ENCODE measurements at regions not wholly inside any gene's neighbourhood (a gene's known extent, or its start where the extent isn't known, plus 50 kb on each side); places are given as distances from the start of the nearest gene placed in this dataset.

DNA sequence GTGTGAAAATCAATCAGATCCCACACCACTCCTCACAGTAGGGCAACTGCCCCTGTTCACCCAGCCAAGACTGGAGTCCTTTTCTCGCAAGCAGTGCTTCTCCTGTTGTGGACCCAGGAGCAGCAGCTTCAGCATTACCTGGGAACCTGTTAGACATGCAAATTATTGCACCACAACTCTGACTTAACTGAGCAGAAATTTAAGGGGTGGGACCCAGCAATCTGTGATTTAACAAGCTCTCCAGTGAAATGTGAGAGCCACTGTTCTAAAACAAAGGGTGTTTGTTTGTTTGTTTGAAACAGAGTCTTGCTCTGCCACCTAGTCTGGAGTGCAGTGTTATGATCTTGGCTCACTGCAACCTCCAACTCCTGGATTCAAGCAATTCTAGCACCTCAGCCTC is 591.4 kb downstream of the SOX6 start:
- Mint-ChIP-seq H3K27ac (no peak overlapping the region), H3K4me1 (no peaks in the 10 kb centered on the region), H3K4me3 (no peak overlapping the region), H3K9me3 (peaks cover 0 to 5% (median 2%) of the 10 kb centered on the region in 6 donors), H3K27me3 (ENCODE audit: low read depth in 3 of 3) (no peaks in the 10 kb centered on the region), H3K36me3 (no peaks in the 10 kb centered on the region)
- no peak for DNase-seq

DNA sequence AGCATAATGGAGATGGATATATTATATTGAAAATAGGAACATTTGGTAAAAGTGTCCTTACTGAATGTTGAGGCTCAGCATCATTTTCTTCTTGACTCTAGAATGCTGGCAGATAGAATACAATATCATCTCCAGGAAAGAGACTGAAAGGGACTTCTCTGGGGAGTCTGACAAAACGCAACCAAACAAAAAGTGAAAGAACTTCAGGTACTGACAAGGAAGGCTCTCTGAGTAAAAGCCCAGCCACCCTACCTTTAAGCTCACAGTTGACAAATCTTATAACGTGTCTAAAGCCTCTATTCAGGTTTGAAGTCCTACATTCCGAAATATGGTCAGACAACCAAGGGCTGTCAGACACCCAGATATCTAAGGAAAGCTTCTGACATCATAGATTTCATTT is 590.8 kb downstream of the SOX6 start:
- Mint-ChIP-seq H3K27me3 (ENCODE audit: low read depth in 3 of 3) (no peaks in the 10 kb centered on the region), H3K36me3 (no peaks in the 10 kb centered on the region), H3K4me3 (no peak overlapping the region), H3K9me3 (peaks cover 0 to 5% (median 0%) of the 10 kb centered on the region in 6 donors), H3K4me1 (no peaks in the 10 kb centered on the region), H3K27ac (no peak overlapping the region)
- DNase-seq, result no peak

DNA sequence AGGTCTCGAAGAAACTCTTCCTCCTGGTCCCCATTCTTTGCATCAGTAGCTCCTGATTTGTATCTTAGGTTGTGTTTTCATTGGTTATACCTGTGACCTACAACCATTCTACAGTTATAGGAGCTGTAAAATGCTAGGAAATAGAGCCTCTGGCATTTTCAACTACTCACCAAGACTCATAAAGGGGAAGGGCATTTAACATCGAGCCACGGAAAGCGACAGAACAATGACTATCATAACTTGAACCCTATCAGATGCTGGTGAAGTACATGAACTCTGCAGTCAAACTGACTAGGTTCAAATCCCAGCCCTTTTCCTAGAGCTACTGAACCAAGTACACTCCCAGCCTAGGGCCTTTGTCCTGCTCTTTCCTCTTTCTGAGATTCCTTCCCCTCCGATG is 588.0 kb downstream of the SOX6 start:
- no peaks in the 10 kb centered on the region for H3K4me1 Mint-ChIP-seq
- H3K36me3 Mint-ChIP-seq, result no peaks in the 10 kb centered on the region
- H3K4me3 Mint-ChIP-seq, result no peak overlapping the region
- no peak overlapping the region for H3K27ac Mint-ChIP-seq
- H3K27me3 Mint-ChIP-seq (ENCODE audit: low read depth in 3 of 3), result peaks cover 0 to 1% (median 0%) of the 10 kb centered on the region in 3 donors
- peaks cover 0 to 5% (median 0%) of the 10 kb centered on the region in 6 donors for H3K9me3 Mint-ChIP-seq
- no peak for DNase-seq

DNA sequence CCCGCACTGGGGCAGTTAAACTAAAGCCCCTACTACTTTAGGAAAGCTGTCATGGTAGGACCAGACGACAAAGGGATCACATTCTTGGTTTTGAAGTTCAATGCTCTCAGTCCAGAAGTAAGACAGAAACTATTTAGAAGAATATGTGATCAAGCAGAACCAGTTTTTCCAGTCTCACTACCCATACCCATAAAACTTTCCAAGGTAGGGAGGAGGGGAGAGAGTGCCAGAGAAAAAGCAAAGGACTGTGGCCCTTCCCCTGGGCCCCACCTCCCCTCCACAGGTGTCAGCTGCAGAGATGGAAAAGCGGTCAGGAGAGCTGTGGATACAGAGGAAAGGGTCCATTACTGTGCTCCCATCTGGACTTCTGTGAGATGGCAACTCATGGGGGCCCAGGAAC is 587.1 kb downstream of the SOX6 start:
- H3K27me3 Mint-ChIP-seq (ENCODE audit: low read depth in 3 of 3), result peaks cover 0 to 1% (median 0%) of the 10 kb centered on the region in 3 donors

DNA sequence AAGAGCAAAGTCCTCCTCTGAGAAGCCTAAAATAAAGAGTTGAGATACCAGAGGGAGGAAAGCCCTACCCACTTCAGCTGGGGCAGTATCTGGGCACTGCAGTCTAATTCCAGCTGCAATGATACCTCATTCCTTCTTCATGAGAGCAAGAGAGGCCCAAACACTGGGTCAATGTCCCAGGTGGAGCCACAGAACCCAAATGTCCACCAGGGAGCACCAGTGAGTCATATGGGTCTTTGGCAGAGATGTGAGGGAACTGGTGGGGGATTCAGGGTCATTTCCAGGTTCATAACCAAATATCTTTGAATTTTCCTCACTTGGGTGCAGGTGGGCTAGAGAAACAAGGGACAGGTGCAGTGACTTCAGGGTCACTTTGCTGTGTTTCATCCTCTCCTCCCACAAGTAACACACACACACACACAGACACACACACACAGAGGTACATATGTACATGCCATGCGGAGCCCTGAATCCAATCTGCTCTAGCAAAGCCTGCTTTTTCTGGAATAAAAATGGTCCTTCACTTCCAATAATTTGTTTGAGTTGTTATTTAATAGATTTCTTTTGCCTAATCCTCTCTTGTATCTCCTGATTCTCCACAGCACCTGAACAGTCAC is 585.4 kb downstream of the SOX6 start:
- Mint-ChIP-seq H3K9me3 (peaks cover 0 to 2% (median 0%) of the 10 kb centered on the region in 6 donors), H3K36me3 (no peaks in the 10 kb centered on the region), H3K27ac (no peak overlapping the region), H3K4me3 (no peak overlapping the region), H3K4me1 (no peaks in the 10 kb centered on the region), H3K27me3 (ENCODE audit: low read depth in 3 of 3) (peaks cover 0 to 1% (median 0%) of the 10 kb centered on the region in 3 donors)
- no peak for DNase-seq

More for the DNA sequence above, 587.1 kb downstream of the SOX6 start:
- Mint-ChIP-seq H3K4me3 (no peak overlapping the region), H3K4me1 (no peaks in the 10 kb centered on the region), H3K27ac (no peak overlapping the region), H3K9me3 (peaks cover 0 to 5% (median 0%) of the 10 kb centered on the region in 6 donors), H3K36me3 (no peaks in the 10 kb centered on the region)
- DNase-seq, result no peak

DNA sequence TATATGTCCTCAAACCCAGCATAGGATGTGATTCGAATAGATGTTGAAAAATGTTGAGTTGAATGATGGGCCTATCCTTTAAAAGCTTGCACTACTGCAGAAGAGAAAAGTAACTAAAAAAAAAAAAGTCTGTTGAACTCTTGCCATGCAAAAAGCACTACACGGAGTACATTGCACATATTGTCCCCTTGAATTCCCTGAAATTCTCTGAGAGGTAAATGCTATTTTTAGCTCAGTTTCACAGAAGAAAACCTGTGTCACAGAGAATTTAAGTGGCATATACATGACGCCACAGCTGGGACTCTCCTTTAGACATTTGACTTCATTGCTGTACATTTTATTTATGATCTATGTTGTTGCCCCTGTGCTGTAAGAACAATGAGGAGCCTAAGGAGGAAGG is 583.8 kb downstream of the SOX6 start:
- Mint-ChIP-seq H3K27ac (no peak overlapping the region), H3K4me1 (no peaks in the 10 kb centered on the region), H3K27me3 (ENCODE audit: low read depth in 3 of 3) (peaks cover 0 to 1% (median 0%) of the 10 kb centered on the region in 3 donors), H3K4me3 (no peak overlapping the region), H3K36me3 (no peaks in the 10 kb centered on the region), H3K9me3 (peaks cover 0 to 2% (median 0%) of the 10 kb centered on the region in 6 donors)
- DNase-seq, result no peak

DNA sequence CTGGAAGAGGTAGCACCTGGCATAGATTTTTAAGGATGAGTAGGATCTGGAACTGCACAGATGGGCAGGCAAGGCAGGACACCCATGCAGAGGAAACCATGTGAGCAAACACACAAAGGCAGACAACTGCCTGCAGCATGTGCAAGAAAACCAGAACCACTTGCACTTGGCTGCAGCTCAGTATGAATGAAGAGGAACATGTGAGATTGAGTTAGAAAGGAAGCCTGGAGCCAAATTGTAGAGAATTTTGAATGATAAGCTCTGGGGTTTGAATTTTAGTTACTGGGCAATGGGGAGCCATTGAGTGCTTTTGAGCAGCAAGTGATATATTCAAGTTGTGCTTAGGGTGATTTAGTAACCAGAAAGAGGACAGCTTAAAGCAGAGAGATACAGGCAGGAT is 583.4 kb downstream of the SOX6 start:
- H3K27ac Mint-ChIP-seq, result no peak overlapping the region
- peaks cover 0 to 2% (median 0%) of the 10 kb centered on the region in 6 donors for H3K9me3 Mint-ChIP-seq
- H3K36me3 Mint-ChIP-seq, result no peaks in the 10 kb centered on the region
- peaks cover 0 to 1% (median 0%) of the 10 kb centered on the region in 3 donors for H3K27me3 Mint-ChIP-seq (ENCODE audit: low read depth in 3 of 3)
- H3K4me1 Mint-ChIP-seq, result no peaks in the 10 kb centered on the region
- no peak overlapping the region for H3K4me3 Mint-ChIP-seq
- no peak for DNase-seq

DNA sequence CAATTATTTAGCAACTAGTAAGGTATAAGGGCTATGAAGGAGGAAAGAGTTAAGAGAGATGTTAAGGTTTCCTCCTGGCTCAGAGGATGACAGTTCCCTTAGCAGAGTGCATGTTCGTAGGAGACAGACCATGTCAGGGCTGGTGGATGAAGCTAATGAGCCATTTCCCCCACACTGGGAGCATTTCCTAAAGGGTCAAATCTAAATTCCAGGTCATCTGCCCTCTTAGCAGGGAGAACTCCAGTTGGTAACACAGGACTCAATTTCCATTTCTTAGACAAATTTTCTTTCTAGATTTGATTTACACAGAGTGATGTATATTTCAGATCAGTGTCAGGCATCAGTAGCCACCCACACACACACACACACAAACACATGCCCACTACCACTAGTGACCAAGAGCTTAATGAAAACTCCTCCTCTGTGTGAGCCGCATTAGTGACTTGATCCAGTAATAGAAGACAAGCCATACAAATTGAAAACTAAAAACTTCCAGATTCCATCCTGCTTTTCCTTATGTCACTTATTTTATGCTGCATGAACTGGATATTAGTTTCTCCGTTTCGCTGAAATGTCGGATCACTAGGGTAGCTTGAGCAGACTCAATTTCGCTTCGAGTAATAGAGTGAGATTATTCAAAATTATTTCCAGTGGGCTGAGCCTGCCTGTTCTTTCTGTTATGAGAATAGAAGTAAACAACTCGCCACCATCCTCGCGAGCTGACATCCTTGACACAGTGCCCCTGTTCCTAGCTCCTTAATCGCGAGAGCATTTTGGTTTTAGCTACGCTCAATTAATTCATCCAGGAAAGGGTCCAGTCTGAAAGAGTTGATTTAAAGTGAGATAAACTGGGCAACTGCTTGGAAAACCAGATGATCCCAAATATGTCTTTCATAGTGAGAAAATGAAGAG is 582.6 kb downstream of the SOX6 start:
- H3K4me3 Mint-ChIP-seq, result no peak overlapping the region
- no peak for DNase-seq
- no peaks in the 10 kb centered on the region for H3K4me1 Mint-ChIP-seq
- H3K9me3 Mint-ChIP-seq, result peaks cover 0 to 2% (median 0%) of the 10 kb centered on the region in 6 donors
- peaks cover 0 to 1% (median 0%) of the 10 kb centered on the region in 3 donors for H3K27me3 Mint-ChIP-seq (ENCODE audit: low read depth in 3 of 3)
- no peak overlapping the region for H3K27ac Mint-ChIP-seq
- H3K36me3 Mint-ChIP-seq, result no peaks in the 10 kb centered on the region

DNA sequence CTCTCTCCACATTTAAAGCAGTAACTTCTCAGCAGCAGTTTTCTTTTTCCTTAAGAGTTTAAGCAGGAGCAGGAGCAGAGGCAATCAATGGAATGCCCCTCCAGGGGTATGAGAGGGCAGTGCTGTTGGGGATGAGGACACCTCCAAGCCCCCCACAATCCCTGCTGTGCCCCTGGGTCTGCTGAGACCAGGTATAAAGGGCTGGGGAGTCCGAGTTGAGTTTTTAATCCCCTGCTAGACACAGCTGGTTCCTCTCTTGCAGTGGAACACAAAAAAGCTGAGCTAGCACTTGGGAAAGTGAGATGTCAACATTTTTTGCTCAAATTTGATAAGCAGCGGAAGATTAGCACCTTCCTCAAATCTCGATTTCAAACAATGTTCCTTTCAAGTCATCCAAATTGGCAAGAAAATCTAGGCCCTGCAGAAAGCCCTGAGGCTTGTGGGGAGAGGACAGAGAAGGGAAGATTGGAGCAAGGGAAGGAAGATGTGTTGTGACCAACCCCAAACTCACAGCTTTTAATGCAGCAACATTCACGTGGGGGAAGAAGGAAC is 581.9 kb downstream of the SOX6 start:
- Mint-ChIP-seq H3K9me3 (peaks cover 0 to 2% (median 0%) of the 10 kb centered on the region in 6 donors), H3K36me3 (no peaks in the 10 kb centered on the region), H3K4me1 (no peaks in the 10 kb centered on the region), H3K27ac (no peak overlapping the region), H3K27me3 (ENCODE audit: low read depth in 3 of 3) (peaks cover 0 to 1% (median 0%) of the 10 kb centered on the region in 3 donors), H3K4me3 (no peak overlapping the region)
- DNase-seq, result no peak

DNA sequence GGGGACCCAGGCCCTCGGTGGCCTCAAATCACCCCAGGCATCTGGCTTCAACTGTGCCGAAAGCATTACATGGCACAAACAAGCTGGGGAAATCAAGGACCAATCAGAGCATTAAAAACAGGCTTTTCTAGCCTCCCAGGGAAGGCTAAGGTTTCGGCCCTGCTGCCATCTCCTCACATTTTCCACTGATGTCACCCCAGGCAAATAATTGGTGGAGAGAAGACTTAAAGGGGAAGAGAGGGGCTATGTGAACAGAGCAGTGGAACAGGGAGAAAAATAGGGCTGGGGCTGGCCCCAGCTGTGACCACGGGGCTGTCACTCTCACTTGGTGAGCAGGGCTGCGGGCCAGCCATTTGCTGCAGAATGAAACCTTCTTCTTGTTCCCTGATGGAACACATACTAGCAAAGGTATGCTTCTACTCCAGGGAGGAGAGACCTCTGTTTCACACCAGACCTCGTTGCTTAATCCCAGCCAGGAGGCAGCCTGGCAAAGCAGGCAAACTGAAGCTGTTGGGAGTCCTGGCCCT is 581.3 kb downstream of the SOX6 start:
- Mint-ChIP-seq H3K4me1 (no peaks in the 10 kb centered on the region), H3K36me3 (no peaks in the 10 kb centered on the region), H3K9me3 (peaks cover 0 to 2% (median 0%) of the 10 kb centered on the region in 6 donors), H3K27ac (no peak overlapping the region), H3K27me3 (ENCODE audit: low read depth in 3 of 3) (peaks cover 0 to 1% (median 0%) of the 10 kb centered on the region in 3 donors), H3K4me3 (no peak overlapping the region)
- no peak for DNase-seq

DNA sequence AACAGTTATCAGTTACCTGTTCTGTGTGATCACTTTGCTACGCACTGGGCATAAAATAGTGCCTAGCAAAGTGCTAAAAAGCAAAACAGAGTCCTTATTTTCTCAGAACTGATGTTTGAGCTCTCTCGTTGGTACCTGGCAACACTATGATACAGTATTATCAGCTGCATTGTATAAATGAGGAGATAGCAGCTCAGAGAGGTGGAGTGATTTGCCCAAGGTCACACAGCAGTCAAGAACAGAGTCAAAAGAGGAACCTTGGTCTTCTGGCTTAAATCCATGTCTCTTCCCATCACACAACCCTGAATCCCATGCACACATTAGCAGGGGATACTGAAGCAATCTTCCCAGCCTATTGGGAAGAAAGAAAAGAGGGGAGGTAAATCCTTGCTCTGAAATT is 580.5 kb downstream of the SOX6 start:
- Mint-ChIP-seq H3K4me1 (no peaks in the 10 kb centered on the region), H3K9me3 (peaks cover 0 to 2% (median 0%) of the 10 kb centered on the region in 6 donors), H3K4me3 (no peak overlapping the region), H3K27ac (no peak overlapping the region), H3K36me3 (no peaks in the 10 kb centered on the region), H3K27me3 (ENCODE audit: low read depth in 3 of 3) (peaks cover 0 to 1% (median 0%) of the 10 kb centered on the region in 3 donors)
- DNase-seq, result no peak

DNA sequence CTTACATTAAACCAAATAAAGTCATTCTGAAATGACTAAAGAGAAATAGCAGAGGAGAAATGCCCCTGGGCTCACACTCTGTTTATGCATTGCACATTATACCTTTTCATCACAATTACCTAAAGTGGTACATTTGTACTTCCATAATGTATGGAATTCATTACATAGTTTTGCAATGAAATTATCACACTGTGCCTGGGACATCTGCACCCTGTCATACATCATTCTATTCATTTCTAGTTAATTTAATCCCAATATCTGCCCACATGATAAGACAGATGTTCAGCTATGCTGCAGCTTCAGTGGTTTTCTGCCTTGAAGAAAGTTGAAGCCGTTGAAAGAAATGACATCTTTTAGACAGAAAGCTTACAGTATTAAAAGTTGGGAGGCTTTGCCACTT is 580.0 kb downstream of the SOX6 start:
- no peak for DNase-seq
- peaks cover 0 to 2% (median 0%) of the 10 kb centered on the region in 6 donors for H3K9me3 Mint-ChIP-seq
- H3K27ac Mint-ChIP-seq, result no peak overlapping the region
- peaks cover 0 to 1% (median 0%) of the 10 kb centered on the region in 3 donors for H3K27me3 Mint-ChIP-seq (ENCODE audit: low read depth in 3 of 3)
- no peaks in the 10 kb centered on the region for H3K36me3 Mint-ChIP-seq
- H3K4me1 Mint-ChIP-seq, result no peaks in the 10 kb centered on the region
- no peak overlapping the region for H3K4me3 Mint-ChIP-seq

DNA sequence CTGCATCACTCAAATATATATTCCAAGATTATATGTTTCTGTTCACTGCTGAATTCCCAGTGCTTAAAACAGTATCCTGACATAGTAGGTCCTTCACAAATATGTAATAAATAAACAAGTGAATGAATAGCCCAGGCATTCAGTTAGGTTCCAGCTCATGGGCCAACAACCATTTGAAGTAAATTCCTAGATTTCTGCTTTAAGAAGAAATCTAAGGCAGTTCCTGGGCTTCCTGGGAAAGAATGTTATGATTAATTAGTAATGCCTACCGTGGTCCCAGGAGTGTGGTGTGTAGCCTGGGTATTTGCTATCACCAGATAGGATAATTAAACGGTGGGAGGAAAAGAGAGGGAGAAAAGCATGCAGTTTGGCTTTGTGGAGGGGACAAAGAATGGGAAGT is 576.8 kb downstream of the SOX6 start:
- H3K4me1 Mint-ChIP-seq, result no peaks in the 10 kb centered on the region
- peaks cover 0 to 4% (median under 1%) of the 10 kb centered on the region in 6 donors for H3K9me3 Mint-ChIP-seq
- H3K36me3 Mint-ChIP-seq, result no peaks in the 10 kb centered on the region
- no peak overlapping the region for H3K4me3 Mint-ChIP-seq
- peaks cover 0 to 3% (median 1%) of the 10 kb centered on the region in 3 donors for H3K27me3 Mint-ChIP-seq (ENCODE audit: low read depth in 3 of 3)
- no peak for DNase-seq
- H3K27ac Mint-ChIP-seq, result no peak overlapping the region

DNA sequence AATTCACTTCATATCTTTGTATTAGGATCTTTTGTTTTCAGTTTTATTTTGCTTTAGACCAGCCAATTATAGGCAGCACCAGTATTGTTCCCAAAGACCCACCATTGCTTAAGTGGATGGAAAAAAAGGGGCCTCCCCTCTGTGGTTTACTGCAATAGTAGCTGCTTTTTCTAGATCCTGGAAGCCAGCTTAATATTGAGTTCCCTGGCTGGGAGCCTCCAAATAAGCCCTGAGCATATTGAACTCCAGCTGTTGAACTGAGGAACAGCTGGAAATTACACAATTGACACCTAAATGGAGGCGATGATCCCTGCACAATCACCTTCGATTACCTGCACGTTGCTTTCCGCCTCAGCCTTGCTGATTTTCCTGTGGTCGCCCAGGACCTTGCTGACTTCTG is 576.0 kb downstream of the SOX6 start:
- Mint-ChIP-seq H3K27ac (no peak overlapping the region), H3K36me3 (no peaks in the 10 kb centered on the region), H3K4me1 (no peaks in the 10 kb centered on the region), H3K9me3 (peaks cover 0 to 5% (median under 1%) of the 10 kb centered on the region in 6 donors), H3K27me3 (ENCODE audit: low read depth in 3 of 3) (peaks cover 0 to 3% (median 1%) of the 10 kb centered on the region in 3 donors), H3K4me3 (no peak overlapping the region)
- DNase-seq, result no peak
